A549 (cell line): ENCODE measurements at regions not wholly inside any gene's neighbourhood (a gene's known extent, or its start where the extent isn't known, plus 50 kb on each side); places are given as distances from the start of the nearest gene placed in this dataset.

ENCODE experiments used
- ATAC-seq, 2 experiments: fragments of 200-7000 bp in 1 of 2; fragments of >200 bp in 1 of 2; cut with Nextera tagmentation in 1 of 2; cut with Tn5 transposase in 1 of 2; 3 replicates each; pipeline versions ENCODE4 v1.8.0 to v1.9.1; 2018 to 2020; ENCODE audit warnings: mild to moderate bottlenecking in 1 of 2, moderate library complexity in 1 of 2
- CTCF ChIA-PET: fragments of 300-600 bp; sonication (Branson Sonifier 250); formaldehyde crosslinking; extraction: SDS; loops from one replicate; lab custom pipeline; 2021; ENCODE audit warnings: antibody characterized with exemption, inconsistent platforms; lab: Yijun Ruan, JAX
- POLR2A ChIA-PET: fragments of 350-600 bp; formaldehyde crosslinking; extraction: SDS; loops from one replicate; lab custom pipeline; 2021; ENCODE audit warnings: antibody characterized with exemption, inconsistent platforms; lab: Yijun Ruan, JAX
- DNase-seq, 2 experiments: peaks; one replicate each; pipeline versions ENCODE4 v3.0.0 to v3.0.0-alpha.2; 2011 to 2016; ENCODE audit warnings: low read depth in 1 of 2, low spot score in 1 of 2
- FAIRE-seq: peaks from 2 replicates; lab custom pipeline; 2011; peaks lifted over from hg19 to GRCh38; lab: Jason Lieb, UNC
- H3K27ac ChIP-seq, 2 experiments: fragments of >200 bp; sonication (Bioruptor Twin); formaldehyde crosslinking; 3 replicates each; pipeline ENCODE4 v1.5.1; 2016 to 2017
- H3K4me1 ChIP-seq: fragments of >200 bp; sonication (Bioruptor Twin); formaldehyde crosslinking; 3 replicates; pipeline ENCODE4 v1.6.1; 2016
- H3K4me2 ChIP-seq: fragments of >200 bp; sonication (Bioruptor Twin); formaldehyde crosslinking; 3 replicates; pipeline ENCODE4 v1.6.1; 2016
- H3K4me3 ChIP-seq: fragments of >200 bp; sonication (Bioruptor Twin); formaldehyde crosslinking; 3 replicates; pipeline ENCODE4 v1.5.1; 2016
- H3K9me3 ChIP-seq: fragments of >200 bp; sonication (Bioruptor Twin); formaldehyde crosslinking; 3 replicates; pipeline ENCODE4 v1.6.1; 2016
- BCL3 ChIP-seq: fragments of >200 bp; sonication (Bioruptor Twin); formaldehyde crosslinking; IDR thresholded peaks from 3 replicates; pipeline ENCODE4 v1.6.1; 2016
- BHLHE40 ChIP-seq: IDR thresholded peaks from 2 replicates; pipeline ENCODE4 v1.6.1; 2012; ENCODE audit warnings: low read depth, low read length, inconsistent platforms
- CBX8 ChIP-seq: fragments of 200-600 bp; sonication (generic); IDR thresholded peaks from 2 replicates; pipeline ENCODE4 v1.6.1; 2016
- CEBPB ChIP-seq, 2 experiments: fragments of >200 bp in 1 of 2; sonication (Bioruptor Twin) in 1 of 2; formaldehyde crosslinking in 1 of 2; IDR thresholded peaks; 2 replicates each; pipeline ENCODE4 v1.6.1; 2012 to 2016
- CHD4 ChIP-seq: fragments of 200-600 bp; sonication (generic); IDR thresholded peaks from 2 replicates; pipeline ENCODE4 v1.6.1; 2016; ENCODE audit warnings: antibody characterized with exemption, mild to moderate bottlenecking, borderline replicate concordance
- EHMT2 ChIP-seq: fragments of 200-600 bp; sonication (generic); IDR thresholded peaks from 2 replicates; pipeline ENCODE4 v1.6.1; 2016; ENCODE audit warnings: antibody characterized with exemption, low read depth, mild to moderate bottlenecking, moderate library complexity
- EP300 ChIP-seq, 2 experiments: fragments of >200 bp; sonication (Bioruptor Twin); formaldehyde crosslinking; IDR thresholded peaks; 2 replicates in 1 of 2; 3 replicates in 1 of 2; pipeline ENCODE4 v1.6.1; 2016 to 2017
- FOXS1 ChIP-seq: fragments of 250-450 bp; sonication (Bioruptor Pico); IDR thresholded peaks from 2 replicates; pipeline ENCODE4 v1.5.0; 2020; ENCODE audit warnings: mild to moderate bottlenecking, moderate library complexity
- GATA3 ChIP-seq: IDR thresholded peaks from 2 replicates; pipeline ENCODE4 v1.6.1; 2012; ENCODE audit warnings: borderline replicate concordance
- HES2 ChIP-seq: fragments of >200 bp; sonication (Bioruptor Twin); formaldehyde crosslinking; IDR thresholded peaks from 2 replicates; pipeline ENCODE4 v1.6.1; 2016
- HOXA7 ChIP-seq: fragments of 250-450 bp; sonication (Bioruptor Pico); IDR thresholded peaks from 2 replicates; pipeline ENCODE4 v1.5.0; 2020; ENCODE audit warnings: mild to moderate bottlenecking, moderate library complexity
- JUN ChIP-seq, 2 experiments: fragments of >200 bp; sonication (Bioruptor Twin); formaldehyde crosslinking; IDR thresholded peaks; 2 replicates in 1 of 2; 3 replicates in 1 of 2; pipeline ENCODE4 v1.6.1; 2016 to 2017
- JUNB ChIP-seq: fragments of >200 bp; sonication (Bioruptor Twin); formaldehyde crosslinking; IDR thresholded peaks from 2 replicates; pipeline ENCODE4 v1.6.1; 2016
- KDM1A ChIP-seq: fragments of 200-600 bp; sonication (generic); IDR thresholded peaks from 2 replicates; pipeline ENCODE4 v1.6.1; 2016; ENCODE audit warnings: low read depth, mild to moderate bottlenecking
- MAX ChIP-seq: IDR thresholded peaks from 2 replicates; pipeline ENCODE4 v1.6.1; 2012
- MAZ ChIP-seq: fragments of 150-350 bp; IDR thresholded peaks from 2 replicates; pipeline ENCODE4 v1.6.1; 2014; ENCODE audit warnings: antibody characterized with exemption, low read depth, low read length, borderline replicate concordance
- NFE2L2 ChIP-seq: fragments of 150-350 bp; conservative IDR thresholded peaks from 2 replicates; pipeline ENCODE4 v1.6.1; 2014; ENCODE audit warnings: low read length
- NPAS2 ChIP-seq: fragments of 250-450 bp; sonication (Bioruptor Pico); IDR thresholded peaks from 2 replicates; pipeline ENCODE4 v1.8.0; 2022; ENCODE audit warnings: mild to moderate bottlenecking, moderate library complexity, borderline replicate concordance
- PHF8 ChIP-seq: fragments of 200-600 bp; sonication (generic); IDR thresholded peaks from 2 replicates; pipeline ENCODE4 v1.6.1; 2016; ENCODE audit warnings: low read depth, mild to moderate bottlenecking, antibody characterized with exemption, moderate library complexity, borderline replicate concordance
- POLR2A ChIP-seq: IDR thresholded peaks from 2 replicates; pipeline ENCODE4 v1.6.1; 2012; ENCODE audit warnings: mild to moderate bottlenecking, low read length
- POLR2AphosphoS2 ChIP-seq: conservative IDR thresholded peaks from 2 replicates; pipeline ENCODE4 v1.6.1; 2012; ENCODE audit warnings: low read length, improper control_type of control experiment, inconsistent platforms
- RCOR1 ChIP-seq: fragments of 150-350 bp; IDR thresholded peaks from 2 replicates; pipeline ENCODE4 v1.6.1; 2014; ENCODE audit warnings: antibody characterized with exemption, low read length, low read depth
- REST ChIP-seq: fragments of 200-600 bp; sonication (generic); IDR thresholded peaks from 2 replicates; pipeline ENCODE4 v1.6.1; 2016; ENCODE audit warnings: antibody characterized with exemption, mild to moderate bottlenecking, moderate library complexity
- RFX5 ChIP-seq: fragments of 450-650 bp; IDR thresholded peaks from 2 replicates; pipeline ENCODE4 v1.7.1; 2014; ENCODE audit warnings: antibody characterized with exemption, mild to moderate bottlenecking, moderate library complexity
- TFCP2L1 ChIP-seq: fragments of 250-450 bp; sonication (Bioruptor Pico); IDR thresholded peaks from 2 replicates; pipeline ENCODE4 v1.5.0; 2021; ENCODE audit warnings: mild to moderate bottlenecking
- ZSCAN20 ChIP-seq: fragments of 250-450 bp; sonication (Bioruptor Pico); IDR thresholded peaks from 2 replicates; pipeline ENCODE4 v1.8.0; 2022; ENCODE audit warnings: mild to moderate bottlenecking, moderate library complexity
- WGBS: methylation state at CpG from one replicate; pipeline ENCODE4 v1.1.6; 2017; ENCODE audit errors: missing lambda C conversion rate; 5-methylcytosine and 5-hydroxymethylcytosine counted together

- CTCF ChIA-PET = interaction anchor here (0.7 kb wide), 1 partner anchor 28 kb away, joined by 3 read pairs; no protein-coding TSS in a partner anchor
- H3K4me2 ChIP-seq = no peak overlapping the region
- 93% methylated on average over 10 of the region's 10 CpGs for WGBS
- POLR2A ChIA-PET = no interaction called here
- no peak for ATAC-seq
- TF ChIP-seq POLR2AphosphoS2 = no peak
- no peak for TF ChIP-seq JUNB
- no peak for DNase-seq
- FAIRE-seq = no peak
- H3K9me3 ChIP-seq = no peaks in the 10 kb centered on the region
- H3K27ac ChIP-seq = no peak overlapping the region
- H3K4me3 ChIP-seq = no peak overlapping the region
- peaks cover 6% of the 10 kb centered on the region; the same call in 2 of the 3 replicates for H3K4me1 ChIP-seq
Measured at GRCh38 chr20:19949195-19949867, 67.8 kb upstream of the NAA20 start.

- Histone ChIP-seq H3K4me1 (peaks cover 6% of the 10 kb centered on the region; the same call in 2 of the 3 replicates), H3K4me2 (no peak overlapping the region), H3K4me3 (no peak overlapping the region), H3K27ac (no peak overlapping the region), H3K9me3 (no peaks in the 10 kb centered on the region)
- TF ChIP-seq CEBPB (IDR thresholded peaks at IDR 0.05) (no peak), REST (no peak), GATA3 (no peak), MAZ (no peak), CHD4 (no peak), NPAS2 (no peak), NFE2L2 (no peak), BCL3 (no peak), BHLHE40 (no peak), CBX8 (no peak)
- WGBS = 95% methylated on average over 2 of the region's 2 CpGs
- peak; percentile 52 to 66; a peak in 4 of 6 replicates for ATAC-seq
- POLR2A ChIA-PET = no interaction called here
- DNase-seq = no peak
- CTCF ChIA-PET = interaction anchor here (1.3 kb wide), 1 partner anchor 165 kb away, joined by 3 read pairs; no protein-coding TSS in a partner anchor
- no peak for FAIRE-seq
Measured at GRCh38 chr20:19950042-19950441, 67.1 kb upstream of the NAA20 start.

- ChIA-PET CTCF (interaction anchor here (0.9 to 2.2 kb wide), 6 partner anchors 11 to 88 kb away, joined by 3 to 6 read pairs (median 5); no protein-coding TSS in a partner anchor), POLR2A (no interaction called here)
- FAIRE-seq (no peak), ATAC-seq (no peak), DNase-seq (no peak)
- H3K4me2 ChIP-seq = no peak overlapping the region
- H3K4me3 ChIP-seq = no peak overlapping the region
- peaks cover 6% of the 10 kb centered on the region; the same call in 2 of the 3 replicates for H3K4me1 ChIP-seq
- no peaks in the 10 kb centered on the region for H3K9me3 ChIP-seq
- H3K27ac ChIP-seq = no peak overlapping the region
- 88% methylated on average over 3 of the region's 3 CpGs for WGBS
- no peak for TF ChIP-seq PHF8
- TF ChIP-seq RCOR1 = no peak
- TF ChIP-seq HES2 = no peak
- TF ChIP-seq JUN (IDR thresholded peaks at IDR 0.05) = no peak
- no peak for TF ChIP-seq CBX8
- TF ChIP-seq HOXA7 = no peak
- no peak for TF ChIP-seq RFX5
- no peak for TF ChIP-seq EHMT2
- no peak for TF ChIP-seq EP300 (IDR thresholded peaks at IDR 0.05)
- TF ChIP-seq KDM1A = no peak
- TF ChIP-seq FOXS1 = no peak
- no peak for TF ChIP-seq MAX
- TF ChIP-seq NFE2L2 = no peak
- TF ChIP-seq POLR2A = no peak
- no peak for TF ChIP-seq ZSCAN20 (CRISPR knock-in tag)
- no peak for TF ChIP-seq JUNB
- no peak for TF ChIP-seq REST
- no peak for TF ChIP-seq TFCP2L1
Measured at GRCh38 chr20:19952392-19952791, 64.8 kb upstream of the NAA20 start.
